ENCODE measurements at regions not wholly inside any gene's neighbourhood (a gene's known extent, or its start where the extent isn't known, plus 50 kb on each side); places are given as distances from the start of the nearest gene placed in this dataset.

- no peak for DNase-seq
Measured at GRCh38 chr9:89655990-89656657, 51.3 kb downstream of the GADD45G start.

DNA sequence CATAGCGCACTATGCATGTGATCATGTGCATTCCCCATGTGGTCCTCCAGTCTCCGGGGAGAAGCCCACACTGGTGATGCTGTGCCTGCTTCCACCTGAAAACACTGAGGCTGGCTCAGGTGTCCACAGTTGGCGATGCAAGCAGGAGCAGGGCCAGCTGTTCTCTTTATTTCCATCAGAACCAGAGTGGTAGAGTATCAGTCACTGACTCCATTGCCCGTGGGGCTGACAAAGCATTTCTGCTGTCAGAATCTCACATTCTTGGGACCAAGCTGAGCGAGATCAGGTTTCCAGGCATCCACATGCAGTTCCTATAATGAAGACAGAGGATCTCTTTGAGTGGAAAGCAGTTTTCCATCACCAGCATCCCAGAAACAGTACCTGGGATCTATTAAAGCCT lies 52.5 kb downstream of the GADD45G start:
- DNase-seq = no peak

GRCh38 chr9:89657765-89658164 lies 53.0 kb downstream of the GADD45G start:
- DNase-seq = no peak

DNA sequence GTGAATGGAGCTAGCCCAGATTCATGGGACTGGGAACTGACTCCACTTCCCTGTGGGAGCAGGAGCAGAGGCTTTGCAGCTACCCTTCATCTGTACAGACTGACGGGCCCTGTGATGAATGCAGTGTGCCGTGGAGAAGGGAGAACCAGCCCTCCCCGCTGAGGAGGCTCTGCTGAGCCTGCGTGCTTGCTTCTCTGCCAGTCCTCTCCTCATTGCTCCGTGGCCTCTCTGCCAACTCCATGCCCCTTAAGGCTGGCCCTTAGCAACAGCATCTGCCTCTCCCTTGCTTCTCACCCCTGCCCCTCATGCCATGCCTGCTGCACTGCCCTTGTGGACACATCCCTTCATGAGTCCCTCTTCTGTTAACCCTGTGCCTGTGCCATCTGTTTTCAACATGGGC lies 53.6 kb downstream of the GADD45G start:
- DNase-seq = no peak

DNA sequence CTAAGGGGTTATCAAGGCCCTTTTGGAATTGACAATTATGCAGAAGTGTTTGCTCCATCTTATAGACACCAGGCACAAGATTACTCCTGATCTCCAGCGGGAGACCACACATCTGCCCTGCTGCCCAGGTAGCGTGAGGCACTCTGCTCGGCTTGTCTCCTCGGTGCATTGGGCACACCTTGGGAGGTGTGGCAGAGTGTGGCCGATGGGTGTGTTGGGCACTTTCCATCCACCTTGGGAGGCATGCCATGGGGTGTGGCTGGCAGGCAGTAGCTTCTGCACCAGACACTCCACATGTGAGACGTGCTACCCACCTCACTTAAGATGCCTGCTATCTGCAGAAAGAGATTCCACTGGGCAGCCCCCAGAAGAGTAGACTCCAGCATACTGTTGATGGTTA lies 54.1 kb downstream of the GADD45G start:
- DNase-seq = no peak

GRCh38 chr9:89659473-89659872 lies 54.7 kb downstream of the GADD45G start:
- no peak for DNase-seq

- no peak for DNase-seq
Measured at GRCh38 chr9:89659891-89660685, 55.3 kb downstream of the GADD45G start.

DNA sequence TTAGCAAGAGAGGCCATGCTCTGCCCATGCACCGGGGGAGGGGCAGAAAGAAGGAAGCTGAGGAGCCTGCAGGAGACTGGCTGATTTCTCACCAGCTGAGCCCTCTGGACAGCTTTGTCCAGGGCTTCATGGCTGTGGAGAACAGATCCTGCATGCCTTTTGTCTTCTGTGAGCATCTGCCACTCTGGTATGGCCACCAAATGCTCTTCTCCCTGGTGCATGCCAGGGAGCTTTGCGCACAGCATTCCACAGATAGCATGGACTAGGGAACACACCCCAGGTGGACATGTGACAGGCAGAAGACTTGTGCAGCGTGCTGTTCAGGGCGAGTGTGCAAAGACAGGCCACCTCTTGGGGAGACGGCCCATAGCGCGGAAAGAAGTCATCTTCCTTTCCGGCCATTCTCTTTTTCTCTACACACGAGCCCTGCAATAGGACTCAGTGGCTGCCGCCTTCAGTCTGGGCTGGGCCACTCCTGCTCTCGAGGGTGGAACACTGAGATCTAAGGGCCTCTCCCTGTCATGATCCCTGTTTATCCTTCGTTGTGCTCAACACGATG lies 56.7 kb downstream of the GADD45G start:
- no peak for DNase-seq

- no peak for DNase-seq
Measured at GRCh38 chr9:89661956-89662717, 57.3 kb downstream of the GADD45G start.

DNA sequence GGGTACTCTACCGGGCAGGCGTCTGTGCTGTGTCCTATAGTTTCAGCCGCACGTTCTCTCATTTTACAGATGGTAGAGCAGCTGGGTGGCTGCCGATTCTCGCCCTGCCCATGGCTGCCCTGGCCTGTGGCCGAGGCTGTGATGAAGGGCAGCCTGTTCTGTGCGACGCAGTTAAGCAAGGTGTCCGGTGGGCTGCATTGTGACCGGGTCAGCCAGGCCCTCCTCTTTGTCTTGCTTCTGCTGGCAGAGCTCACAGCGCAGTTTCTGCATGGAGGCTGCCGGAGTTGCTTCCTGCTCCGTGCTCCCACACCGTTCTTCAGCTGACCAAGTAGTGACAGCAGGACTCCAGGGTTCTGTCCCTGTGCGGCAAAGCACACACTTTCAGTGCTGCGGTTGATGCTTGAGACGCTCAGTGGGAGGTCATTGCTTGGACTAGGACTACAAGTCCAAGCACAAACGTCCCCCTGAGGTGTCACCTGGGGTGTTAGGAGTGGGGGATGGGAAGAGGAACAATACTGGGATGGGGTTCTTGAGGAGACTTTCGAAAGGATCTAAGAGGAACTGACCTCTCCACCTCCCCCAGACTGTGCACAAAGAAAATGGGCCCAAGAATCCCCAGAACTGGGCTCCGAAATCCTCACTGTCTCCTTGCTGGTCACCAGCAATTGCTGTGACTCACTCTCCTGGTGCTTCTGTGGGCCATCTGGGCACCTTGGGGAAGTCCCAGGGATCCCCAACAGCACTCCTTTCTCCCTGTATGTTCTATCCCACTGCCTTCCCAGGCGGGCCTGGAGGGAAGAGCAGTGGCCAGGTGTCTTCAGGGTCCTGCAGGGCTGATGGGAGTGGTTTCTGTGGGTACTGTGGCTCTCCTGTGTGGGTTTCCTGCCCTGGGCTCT lies 58.2 kb downstream of the GADD45G start:
- DNase-seq = no peak

DNA sequence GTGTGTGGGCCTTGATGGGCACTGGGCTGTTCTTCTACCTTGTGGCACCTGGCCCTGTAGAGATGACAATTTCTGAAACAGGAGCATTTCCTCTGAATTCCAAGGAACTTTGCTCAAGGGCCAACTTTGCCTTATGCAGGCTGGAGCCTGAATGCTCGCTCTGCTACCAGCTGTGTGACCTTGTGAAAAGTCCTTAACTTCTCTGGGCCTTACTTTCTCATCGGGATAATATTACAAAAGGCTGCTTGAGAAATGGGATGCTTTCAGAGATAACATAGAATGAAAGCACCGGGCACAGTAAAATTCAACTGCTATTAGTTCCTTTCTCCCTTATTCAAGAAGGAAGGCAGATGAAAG lies 58.8 kb downstream of the GADD45G start:
- no peak for DNase-seq

- DNase-seq = no peak
Measured at GRCh38 chr9:89664010-89664409, 59.2 kb downstream of the GADD45G start.

- no peak for DNase-seq
Measured at GRCh38 chr9:89664896-89665329, 60.1 kb downstream of the GADD45G start.

DNA sequence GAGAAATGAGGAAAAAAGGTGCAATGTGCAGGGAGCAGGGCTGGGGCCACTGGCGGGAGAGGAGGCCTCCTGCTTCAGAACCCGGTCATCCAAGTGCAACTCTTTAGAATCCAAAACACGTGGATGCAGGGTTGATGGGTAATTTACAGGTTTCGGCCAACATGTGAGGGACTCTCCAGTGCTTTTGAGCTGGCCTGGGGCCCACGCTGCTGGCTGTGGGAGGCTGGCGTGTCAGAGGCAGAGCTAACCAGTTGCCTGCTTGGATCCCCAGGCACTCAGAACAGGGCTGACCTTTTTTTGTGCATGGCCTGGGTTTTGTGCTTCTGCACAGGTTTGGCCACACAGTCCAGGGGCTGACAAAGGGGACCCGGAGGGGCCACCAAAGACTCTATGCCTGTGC lies 61.6 kb downstream of the GADD45G start:
- no peak for DNase-seq

DNA sequence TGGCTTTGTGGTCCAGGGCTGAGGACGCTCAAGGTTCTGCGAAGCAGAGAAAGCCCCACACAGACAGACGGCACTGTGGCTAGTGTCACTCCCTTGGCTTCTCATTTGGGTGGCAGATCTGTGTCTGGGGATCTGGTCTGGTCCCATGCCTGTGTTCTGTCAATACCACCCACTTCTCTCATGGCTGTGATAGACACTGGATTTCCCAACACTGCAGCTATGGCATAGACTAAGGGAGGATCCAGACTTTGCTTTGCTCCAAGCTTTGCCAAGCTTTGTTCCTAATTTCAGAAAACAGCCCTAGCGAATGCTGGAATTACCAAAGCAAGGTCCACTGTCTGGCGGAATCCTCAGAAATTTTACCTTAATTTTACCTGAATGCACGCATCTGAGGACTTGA lies 62.1 kb downstream of the GADD45G start:
- DNase-seq = no peak

- DNase-seq = no peak
Measured at GRCh38 chr9:89667726-89668125, 62.9 kb downstream of the GADD45G start.

DNA sequence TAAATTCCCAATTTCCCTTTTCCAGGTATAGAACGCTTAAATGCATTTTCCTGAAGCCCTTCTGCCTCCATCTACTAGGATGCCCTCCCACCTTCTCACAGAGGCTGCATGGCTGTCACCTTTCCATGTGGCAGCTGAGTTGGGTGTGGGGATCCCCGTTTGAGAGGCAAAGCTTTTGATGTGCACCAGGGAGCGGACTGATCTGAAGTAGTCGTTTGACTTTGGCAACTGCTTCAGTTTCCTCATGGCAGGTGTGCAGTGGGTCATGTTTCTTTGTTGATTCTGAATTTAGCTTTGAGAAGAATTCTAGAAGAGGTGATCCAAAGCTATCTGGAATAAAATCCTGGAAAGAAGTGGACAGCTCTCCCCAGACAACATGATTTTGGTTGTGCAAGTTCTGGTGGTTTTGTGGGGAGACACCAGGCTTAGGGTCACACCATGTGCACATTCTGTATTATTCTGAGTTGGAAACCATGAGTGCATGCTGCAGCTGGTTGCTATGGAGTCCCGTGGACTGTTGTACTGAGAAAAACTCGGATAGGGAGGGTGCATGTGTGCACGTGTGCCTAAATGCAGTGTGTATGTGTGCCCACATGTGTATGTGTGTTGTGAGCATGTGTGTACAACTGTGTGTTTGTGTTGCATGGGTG lies 63.5 kb downstream of the GADD45G start:
- no peak for DNase-seq

GRCh38 chr9:89668866-89669246 lies 64.0 kb downstream of the GADD45G start:
- no peak for DNase-seq

DNA sequence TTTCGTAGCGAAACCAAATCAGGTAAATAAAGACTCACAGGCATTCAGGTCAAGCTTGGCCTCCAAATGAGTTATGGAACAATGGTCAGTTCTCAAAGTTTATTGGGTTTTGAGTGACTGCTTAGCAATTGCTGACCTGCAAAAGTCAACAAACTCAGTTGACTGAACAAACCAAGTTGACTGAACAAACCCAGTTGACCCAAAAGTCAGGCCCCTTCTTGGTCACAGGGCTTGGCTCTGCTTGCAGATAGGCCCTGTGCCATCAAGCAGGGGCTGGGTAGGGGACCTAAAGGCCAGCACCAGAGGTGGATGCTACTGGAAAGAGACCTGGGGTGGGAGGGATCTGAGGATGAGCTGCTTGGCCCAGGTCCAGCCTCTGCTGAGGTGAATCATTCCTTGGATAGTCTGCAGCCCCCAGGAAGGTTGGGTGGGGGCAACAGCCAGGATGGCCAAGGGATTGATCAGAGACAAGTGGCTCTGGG lies 64.6 kb downstream of the GADD45G start:
- no peak for DNase-seq

DNA sequence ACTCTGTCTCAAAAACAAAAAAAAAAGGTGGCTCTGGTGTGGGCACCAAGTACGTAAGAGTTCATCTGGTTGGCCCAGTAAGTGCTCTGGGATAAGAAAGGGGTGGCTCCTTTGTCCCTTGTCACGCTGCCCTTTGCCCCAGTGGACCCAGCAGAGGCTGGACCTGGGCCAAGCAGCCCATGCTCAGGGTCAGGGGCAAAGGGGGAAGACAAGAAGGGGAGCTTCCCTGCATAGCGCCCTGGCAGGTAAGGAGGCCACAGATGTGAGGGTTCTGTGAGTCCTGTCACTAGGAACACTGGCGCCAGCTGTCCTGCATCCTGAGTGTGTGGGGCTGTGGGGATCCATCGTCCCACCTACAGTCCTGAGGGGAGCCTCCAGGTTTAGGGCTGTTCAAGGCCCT lies 65.3 kb downstream of the GADD45G start:
- DNase-seq = no peak

DNA sequence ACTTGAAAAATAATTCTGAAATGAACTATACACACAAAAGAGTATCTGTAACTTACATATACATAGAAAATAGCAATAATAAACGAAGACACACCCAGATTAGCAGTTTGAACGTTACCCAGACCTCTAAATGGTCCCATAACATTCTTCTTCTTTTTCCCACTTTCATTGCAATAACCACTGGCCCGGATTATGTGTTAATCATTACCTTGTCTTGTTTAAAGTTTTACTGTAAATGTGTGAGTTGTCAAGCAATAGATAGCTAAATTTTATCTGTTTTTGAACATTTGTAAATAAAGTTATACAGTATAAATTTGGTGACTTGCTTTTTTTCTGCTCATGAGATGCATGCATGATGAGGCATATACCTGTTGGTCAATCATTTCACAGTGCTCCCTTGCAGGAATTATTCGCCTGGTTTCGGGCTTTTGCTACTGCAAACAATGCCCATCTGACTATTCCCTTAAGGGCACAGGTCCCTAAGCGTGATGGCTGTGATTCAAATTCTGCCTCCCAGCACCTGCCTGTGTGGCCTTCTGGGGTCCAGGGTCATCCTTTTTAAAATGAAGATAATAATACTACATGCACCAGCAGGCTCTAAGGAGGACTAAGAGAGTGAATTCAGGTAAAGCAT lies 66.1 kb downstream of the GADD45G start:
- DNase-seq = no peak
